Gastroesophageal sphincter (tissue), 4 donors: ENCODE measurements at regions not wholly inside any gene's neighbourhood (a gene's known extent, or its start where the extent isn't known, plus 50 kb on each side); places are given as distances from the start of the nearest gene placed in this dataset.
"Not testable (repeated sequence)": the region's sequence is repeated elsewhere in the genome, so short reads cannot be mapped to it uniquely, and the experiment has no call there.

Source experiments
- ATAC-seq: fragments of 150-250 bp; one replicate; pipeline ENCODE4 v1.9.1; 2016; ENCODE audit warnings: mild to moderate bottlenecking, moderate library complexity
- H3K27ac ChIP-seq, 4 donors: fragments of 200-600 bp; sonication (generic) in 3 of 4; 1 replicate in 3 of 4; 2 replicates in 1 of 4; pipeline ENCODE4 v1.5.1; 2016 to 2019
- H3K27me3 ChIP-seq: fragments of 200-600 bp; sonication (generic); one replicate; pipeline ENCODE4 v1.5.1; 2019
- H3K36me3 ChIP-seq, 2 donors: fragments of 200-600 bp; sonication (generic); one replicate each; pipeline ENCODE4 v1.5.1; 2019; ENCODE audit warnings: control low read depth in 1 of 2
- H3K4me1 ChIP-seq, 3 donors: fragments of 200-600 bp; sonication (generic); 1 replicate in 2 of 3; 2 replicates in 1 of 3; pipeline ENCODE4 v1.5.1; 2016 to 2019; ENCODE audit warnings: control low read depth in 2 of 3
- H3K4me3 ChIP-seq, 2 donors: fragments of 200-600 bp; sonication (generic); one replicate each; pipeline ENCODE4 v1.5.1; 2019; ENCODE audit warnings: mild to moderate bottlenecking in 1 of 2, moderate library complexity in 1 of 2
- H3K9me3 ChIP-seq, 3 donors: fragments of 200-600 bp; sonication (generic); one replicate each; pipeline ENCODE4 v1.5.1; 2017 to 2019; ENCODE audit warnings: control low read depth in 2 of 3
- CTCF ChIP-seq, 4 experiments: fragments of 200-600 bp in 2 of 4; fragments of 450-650 bp in 2 of 4; sonication (generic) in 1 of 4; IDR thresholded peaks; one replicate each; pipeline ENCODE4 v1.5.1; 2017 to 2019; ENCODE audit warnings: antibody characterized with exemption in 4 of 4, mild to moderate bottlenecking in 2 of 4, moderate library complexity in 2 of 4
- EP300 ChIP-seq: sonication (generic); formaldehyde crosslinking; IDR thresholded peaks from one replicate; pipeline ENCODE4 v1.6.1; 2017; ENCODE audit warnings: antibody characterized with exemption, mild to moderate bottlenecking
- POLR2A ChIP-seq, 2 donors: fragments of 450-650 bp; IDR thresholded peaks; one replicate each; pipeline ENCODE4 v1.6.1; 2017; ENCODE audit warnings: antibody characterized with exemption in 2 of 2, mild to moderate bottlenecking in 2 of 2, moderate library complexity in 1 of 2
- POLR2AphosphoS5 ChIP-seq: sonication (generic); formaldehyde crosslinking; IDR thresholded peaks from one replicate; pipeline ENCODE4 v1.6.1; 2017; ENCODE audit warnings: antibody characterized with exemption
- WGBS, 2 donors: methylation state at CpG; one replicate each; pipeline ENCODE4 v1.1.5; 2018; ENCODE audit warnings: low coverage in 1 of 2; 5-methylcytosine and 5-hydroxymethylcytosine counted together

GRCh38 chr7:34227525-34227924 lies 322.2 kb downstream of the BMPER start:
- WGBS, 2 donors: 12% methylated on average over 3 of the region's 3 CpGs

GRCh38 chr7:34235101-34235500 lies 329.8 kb downstream of the BMPER start:
- H3K9me3 ChIP-seq: peaks cover 0 to 11% (median 0%) of the 10 kb centered on the region in 3 donors
- not testable (repeated sequence) for H3K27me3 ChIP-seq, H3K4me1 ChIP-seq, H3K4me3 ChIP-seq, ATAC-seq, H3K27ac ChIP-seq, H3K36me3 ChIP-seq
- 67% methylated on average over 1 of the region's 5 CpGs; no CpG with 5 or more reads in 1 of the 2 donors for WGBS, 2 donors

More at GRCh38 chr7:34227525-34227924, 322.2 kb downstream of the BMPER start:
- H3K27ac ChIP-seq: no peak overlapping the region
- H3K4me3 ChIP-seq: no peak overlapping the region
- H3K4me1 ChIP-seq: no peaks in the 10 kb centered on the region
- peaks cover 0 to 17% (median 0%) of the 10 kb centered on the region in 3 donors for H3K9me3 ChIP-seq
- ATAC-seq: no peak
- TF ChIP-seq POLR2AphosphoS5: no peak
- no peaks in the 10 kb centered on the region for H3K36me3 ChIP-seq
- H3K27me3 ChIP-seq: no peaks in the 10 kb centered on the region

GRCh38 chr7:34236057-34236456 lies 330.7 kb downstream of the BMPER start:
- TF ChIP-seq EP300 (no peak), POLR2A (IDR thresholded peaks at IDR 0.05) (no peak), CTCF (IDR thresholded peaks at IDR 0.05) (no peak)
- Histone ChIP-seq H3K4me1 (no peaks in the 10 kb centered on the region), H3K36me3 (no peaks in the 10 kb centered on the region), H3K9me3 (peaks cover 0 to under 1% (median 0%) of the 10 kb centered on the region in 3 donors), H3K27ac (no peak overlapping the region), H3K27me3 (no peaks in the 10 kb centered on the region), H3K4me3 (no peak overlapping the region)
- 94 to 100% methylated on average over 1 to 2 of the region's 2 CpGs for WGBS, 2 donors
- no peak for ATAC-seq

- TF ChIP-seq POLR2A (IDR thresholded peaks at IDR 0.05) (no peak), POLR2AphosphoS5 (no peak), EP300 (no peak), CTCF (IDR thresholded peaks at IDR 0.05) (no peak)
- 44% methylated on average over 2 of the region's 2 CpGs; no CpG with 5 or more reads in 1 of the 2 donors for WGBS, 2 donors
- Histone ChIP-seq H3K36me3 (no peaks in the 10 kb centered on the region), H3K4me1 (no peaks in the 10 kb centered on the region), H3K27ac (no peak overlapping the region), H3K9me3 (no peaks in the 10 kb centered on the region), H3K4me3 (no peak overlapping the region), H3K27me3 (no peaks in the 10 kb centered on the region)
- no peak for ATAC-seq
Observed at GRCh38 chr7:34236839-34237492, 331.6 kb downstream of the BMPER start.

GRCh38 chr7:34237493-34237849 lies 332.1 kb downstream of the BMPER start:
- ATAC-seq: no peak
- 63 to 75% methylated on average over 1 of the region's 1 CpG for WGBS, 2 donors
- no peaks in the 10 kb centered on the region for H3K4me1 ChIP-seq
- no peaks in the 10 kb centered on the region for H3K27me3 ChIP-seq
- H3K36me3 ChIP-seq: no peaks in the 10 kb centered on the region
- no peak overlapping the region for H3K4me3 ChIP-seq
- TF ChIP-seq POLR2A (IDR thresholded peaks at IDR 0.05) (no peak), EP300 (no peak), POLR2AphosphoS5 (no peak), CTCF (IDR thresholded peaks at IDR 0.05) (no peak)
- no peak overlapping the region for H3K27ac ChIP-seq
- no peaks in the 10 kb centered on the region for H3K9me3 ChIP-seq

GRCh38 chr7:34240417-34240816 lies 335.1 kb downstream of the BMPER start:
- Histone ChIP-seq H3K36me3 (no peaks in the 10 kb centered on the region), H3K4me1 (no peaks in the 10 kb centered on the region), H3K9me3 (no peaks in the 10 kb centered on the region), H3K27me3 (no peaks in the 10 kb centered on the region), H3K4me3 (no peak overlapping the region), H3K27ac (no peak overlapping the region)
- TF ChIP-seq POLR2A (IDR thresholded peaks at IDR 0.05): no peak
- TF ChIP-seq POLR2AphosphoS5: no peak
- TF ChIP-seq CTCF (IDR thresholded peaks at IDR 0.05): no peak
- no peak for TF ChIP-seq EP300
- ATAC-seq: no peak
- WGBS, 2 donors: 54 to 70% methylated on average over 3 to 4 of the region's 4 CpGs
